ENCODE measurements at regions not wholly inside any gene's neighbourhood (a gene's known extent, or its start where the extent isn't known, plus 50 kb on each side); places are given as distances from the start of the nearest gene placed in this dataset.
"Not testable (repeated sequence)": the region's sequence is repeated elsewhere in the genome, so short reads cannot be mapped to it uniquely, and the experiment has no call there.

GRCh38 chr14:105938055-105938863, 411.9 kb downstream of the TMEM121 start:
- H3K36me3 ChIP-seq = no peaks in the 10 kb centered on the region
- no peak for DNase-seq
- no peak overlapping the region for H3K27ac ChIP-seq
- TF ChIP-seq CTCF (IDR thresholded peaks at IDR 0.05; ENCODE audit: low read depth, low read length) = no peak
- peaks cover 24% of the 10 kb centered on the region for H3K9me3 ChIP-seq (ENCODE audit: severe bottlenecking)
- H3K4me3 ChIP-seq (ENCODE audit: low read depth, low read length) = no peak overlapping the region
- H3K27me3 ChIP-seq (ENCODE audit: insufficient read depth, low read depth, severe bottlenecking) = peaks cover 72% of the 10 kb centered on the region

GRCh38 chr14:105938959-105939358, 412.6 kb downstream of the TMEM121 start:
- H3K27me3 ChIP-seq (ENCODE audit: insufficient read depth, low read depth, severe bottlenecking) = peaks cover 72% of the 10 kb centered on the region
- H3K27ac ChIP-seq = no peak overlapping the region
- no peak for DNase-seq
- no peaks in the 10 kb centered on the region for H3K36me3 ChIP-seq
- peaks cover 24% of the 10 kb centered on the region for H3K9me3 ChIP-seq (ENCODE audit: severe bottlenecking)
- no peak overlapping the region for H3K4me3 ChIP-seq (ENCODE audit: low read depth, low read length)
- TF ChIP-seq CTCF (IDR thresholded peaks at IDR 0.05; ENCODE audit: low read depth, low read length) = no peak

DNA sequence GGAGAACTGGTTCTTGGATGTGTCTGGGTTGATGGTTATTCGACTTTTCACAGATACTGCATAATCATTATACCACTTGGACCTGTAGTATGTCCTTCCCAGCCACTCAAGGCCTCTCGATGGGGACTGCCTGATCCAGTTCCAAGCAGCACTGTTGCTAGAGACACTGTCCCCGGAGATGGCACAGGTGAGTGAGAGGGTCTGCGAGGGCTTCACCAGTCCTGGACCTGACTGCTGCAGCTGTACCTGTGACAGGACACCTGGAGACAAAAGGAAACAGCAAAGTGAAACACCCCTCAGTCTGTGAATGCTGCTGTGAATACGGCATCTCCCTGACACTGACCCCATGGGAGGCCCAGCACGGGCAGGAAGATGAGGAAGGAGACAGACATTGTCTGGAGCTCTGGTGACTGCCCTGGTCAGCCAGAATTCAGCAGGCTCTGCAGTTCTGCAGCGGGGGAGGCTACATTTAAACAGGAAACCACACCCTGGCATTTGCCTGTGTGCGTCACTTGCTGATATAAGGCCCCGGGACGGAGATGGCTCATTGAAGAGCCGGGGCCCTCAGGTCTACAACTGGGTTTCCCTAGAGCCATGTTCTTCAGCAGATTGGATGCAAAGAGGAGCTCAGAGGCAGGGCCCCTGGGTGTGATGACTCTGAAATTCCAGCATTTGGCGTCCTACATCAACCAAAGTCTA, 413.6 kb downstream of the TMEM121 start:
- H3K36me3 ChIP-seq = no peaks in the 10 kb centered on the region
- H3K4me3 ChIP-seq (ENCODE audit: low read depth, low read length) = no peak overlapping the region
- no peak overlapping the region for H3K27ac ChIP-seq
- H3K9me3 ChIP-seq (ENCODE audit: severe bottlenecking) = peaks cover 24% of the 10 kb centered on the region
- no peak for TF ChIP-seq CTCF (IDR thresholded peaks at IDR 0.05; ENCODE audit: low read depth, low read length)
- DNase-seq = no peak
- peaks cover 75% of the 10 kb centered on the region for H3K27me3 ChIP-seq (ENCODE audit: insufficient read depth, low read depth, severe bottlenecking)

DNA sequence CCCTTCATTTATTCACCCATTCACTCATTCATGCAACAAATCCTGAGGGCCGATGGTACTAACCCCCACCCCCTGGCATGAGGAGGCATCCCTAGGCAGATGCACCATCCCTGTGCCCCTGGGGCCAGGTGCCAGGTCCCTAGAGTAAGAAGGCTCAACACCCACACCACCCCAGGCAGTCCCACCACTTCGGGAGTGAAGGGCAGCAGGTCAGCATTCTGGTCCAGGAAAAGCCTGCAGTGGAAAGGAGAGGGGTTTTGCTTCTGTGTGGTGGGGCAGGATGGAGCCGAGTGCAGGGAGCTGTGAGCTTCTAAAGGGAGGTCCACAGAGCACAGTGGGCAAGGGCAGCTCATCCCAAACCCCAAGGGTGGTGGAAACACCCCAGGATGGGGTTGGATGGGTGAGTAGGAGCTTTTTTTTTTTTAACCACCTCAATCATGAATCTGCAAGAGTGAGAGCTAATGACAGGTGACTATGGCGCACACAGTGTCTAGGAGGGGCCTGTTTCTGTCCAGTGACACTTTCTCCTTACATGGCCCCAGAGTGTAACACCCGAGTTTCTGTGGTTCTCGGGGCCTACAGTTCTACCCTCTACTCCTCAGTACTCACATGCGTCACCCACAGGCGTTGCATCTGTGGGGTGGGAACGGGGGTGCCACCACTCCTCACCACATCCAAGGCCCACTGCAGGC, 414.3 kb downstream of the TMEM121 start:
- Histone ChIP-seq H3K27me3 (ENCODE audit: insufficient read depth, low read depth, severe bottlenecking) (peaks cover 72% of the 10 kb centered on the region), H3K4me3 (ENCODE audit: low read depth, low read length) (no peak overlapping the region), H3K27ac (no peak overlapping the region), H3K9me3 (ENCODE audit: severe bottlenecking) (peaks cover 24% of the 10 kb centered on the region), H3K36me3 (no peaks in the 10 kb centered on the region)
- TF ChIP-seq CTCF (IDR thresholded peaks at IDR 0.05; ENCODE audit: low read depth, low read length) = no peak
- no peak for DNase-seq

- H3K27me3 ChIP-seq (ENCODE audit: insufficient read depth, low read depth, severe bottlenecking) = peaks cover 70% of the 10 kb centered on the region
- no peak for DNase-seq
- no peak overlapping the region for H3K27ac ChIP-seq
- no peak overlapping the region for H3K4me3 ChIP-seq (ENCODE audit: low read depth, low read length)
- no peaks in the 10 kb centered on the region for H3K36me3 ChIP-seq
- no peak for TF ChIP-seq CTCF (IDR thresholded peaks at IDR 0.05; ENCODE audit: low read depth, low read length)
- peaks cover 24% of the 10 kb centered on the region for H3K9me3 ChIP-seq (ENCODE audit: severe bottlenecking)
Measured at GRCh38 chr14:105941226-105942166, 415.1 kb downstream of the TMEM121 start.

- not testable (repeated sequence) for DNase-seq; H3K27ac ChIP-seq; H3K4me3 ChIP-seq (ENCODE audit: low read depth, low read length); H3K36me3 ChIP-seq
- peaks cover 24% of the 10 kb centered on the region for H3K9me3 ChIP-seq (ENCODE audit: severe bottlenecking)
- peaks cover 62% of the 10 kb centered on the region for H3K27me3 ChIP-seq (ENCODE audit: insufficient read depth, low read depth, severe bottlenecking)
Measured at GRCh38 chr14:105942725-105943124, 416.3 kb downstream of the TMEM121 start.
